ENCODE measurements at regions not wholly inside any gene's neighbourhood (a gene's known extent, or its start where the extent isn't known, plus 50 kb on each side); places are given as distances from the start of the nearest gene placed in this dataset.

GRCh38 chr4:111174331-111174730 lies 551.5 kb upstream of the PITX2 start:
- DNase-seq = no peak

- no peak for DNase-seq
Observed at GRCh38 chr4:111178231-111178630, 555.4 kb upstream of the PITX2 start.

- DNase-seq = no peak
Observed at GRCh38 chr4:111187108-111187507, 564.2 kb upstream of the PITX2 start.

- DNase-seq = no peak
Observed at GRCh38 chr4:111198446-111198845, 575.6 kb upstream of the PITX2 start.

- no peak for DNase-seq
Observed at GRCh38 chr4:111204797-111205196, 581.9 kb upstream of the PITX2 start.

GRCh38 chr4:111208970-111209369 lies 586.1 kb upstream of the PITX2 start:
- no peak for DNase-seq

GRCh38 chr4:111209706-111210105 lies 586.8 kb upstream of the PITX2 start:
- no peak for DNase-seq

- no peak for DNase-seq
Observed at GRCh38 chr4:111210595-111210994, 587.7 kb upstream of the PITX2 start.

GRCh38 chr4:111213531-111213930 lies 590.7 kb upstream of the PITX2 start:
- DNase-seq = no peak

GRCh38 chr4:111214371-111214770 lies 591.5 kb upstream of the PITX2 start:
- no peak for DNase-seq

GRCh38 chr4:111215755-111216154 lies 592.9 kb upstream of the PITX2 start:
- no peak for DNase-seq

- DNase-seq = no peak
Observed at GRCh38 chr4:111216791-111217190, 593.9 kb upstream of the PITX2 start.

- DNase-seq = no peak
Observed at GRCh38 chr4:111221371-111221770, 598.5 kb upstream of the PITX2 start.

GRCh38 chr4:111228396-111228795 lies 605.5 kb upstream of the PITX2 start:
- DNase-seq = no peak

- no peak for DNase-seq
Observed at GRCh38 chr4:111228874-111229273, 606.0 kb upstream of the PITX2 start.

- DNase-seq = no peak
Observed at GRCh38 chr4:111230265-111230664, 607.4 kb upstream of the PITX2 start.

GRCh38 chr4:111231281-111231680 lies 608.4 kb upstream of the PITX2 start:
- no peak for DNase-seq

GRCh38 chr4:111234939-111235338 lies 612.1 kb upstream of the PITX2 start:
- DNase-seq = no peak

- DNase-seq = no peak
Observed at GRCh38 chr4:111263836-111264235, 641.0 kb upstream of the PITX2 start.

GRCh38 chr4:111266937-111267336 lies 644.1 kb upstream of the PITX2 start:
- no peak for DNase-seq

- no peak for DNase-seq
Observed at GRCh38 chr4:111267786-111268185, 644.9 kb upstream of the PITX2 start.

GRCh38 chr4:111268769-111269414 lies 646.0 kb upstream of the PITX2 start:
- no peak for DNase-seq

GRCh38 chr4:111269439-111269838 lies 646.6 kb upstream of the PITX2 start:
- DNase-seq = no peak

GRCh38 chr4:111274060-111274459 lies 651.2 kb upstream of the PITX2 start:
- no peak for DNase-seq

- no peak for DNase-seq
Observed at GRCh38 chr4:111274486-111274885, 651.6 kb upstream of the PITX2 start.
